H9 (cell line): ENCODE measurements at regions not wholly inside any gene's neighbourhood (a gene's known extent, or its start where the extent isn't known, plus 50 kb on each side); places are given as distances from the start of the nearest gene placed in this dataset.

Experiments
- DNase-seq: peaks from one replicate; pipeline ENCODE4 v3.0.0-alpha.2; 2017
- H2AFZ ChIP-seq: one replicate; pipeline ENCODE4 v1.6.1; 2013; ENCODE audit warnings: mild to moderate bottlenecking, low read length, control low read depth, moderate library complexity
- H2AK5ac ChIP-seq: 2 replicates; pipeline ENCODE4 v1.6.1; 2013; ENCODE audit warnings: low read length, control low read depth, mixed read lengths; ENCODE audit not compliant: insufficient read length
- H2BK120ac ChIP-seq: one replicate; pipeline ENCODE4 v1.6.1; 2013; ENCODE audit warnings: low read depth, mild to moderate bottlenecking, low read length, control low read depth, inconsistent platforms; ENCODE audit not compliant: poor library complexity, severe bottlenecking
- H2BK12ac ChIP-seq: 2 replicates; pipeline ENCODE4 v1.6.1; 2013; ENCODE audit warnings: low read length, control low read depth, mixed read lengths, low read depth; ENCODE audit not compliant: insufficient read length
- H2BK15ac ChIP-seq: 2 replicates; pipeline ENCODE4 v1.6.1; 2013; ENCODE audit warnings: low read depth, low read length, control low read depth
- H2BK20ac ChIP-seq: one replicate; pipeline ENCODE4 v1.6.1; 2013; ENCODE audit warnings: low read depth, mild to moderate bottlenecking, low read length, control low read depth, inconsistent platforms; ENCODE audit not compliant: poor library complexity, severe bottlenecking
- H2BK5ac ChIP-seq: 2 replicates; pipeline ENCODE4 v1.6.1; 2013; ENCODE audit warnings: low read length, control low read depth, mixed read lengths; ENCODE audit not compliant: insufficient read length
- H3K14ac ChIP-seq: 2 replicates; pipeline ENCODE4 v1.6.1; 2013; ENCODE audit warnings: low read length, control low read depth; ENCODE audit not compliant: insufficient read depth
- H3K18ac ChIP-seq: 2 replicates; pipeline ENCODE4 v1.6.1; 2013; ENCODE audit warnings: low read depth, mild to moderate bottlenecking, mixed read lengths, low read length, control low read depth; ENCODE audit not compliant: insufficient read length
- H3K23ac ChIP-seq: 2 replicates; pipeline ENCODE4 v1.6.1; 2013; ENCODE audit warnings: low read length, control low read depth, mixed read lengths, low read depth; ENCODE audit not compliant: insufficient read length
- H3K23me2 ChIP-seq: 2 replicates; pipeline ENCODE4 v1.6.1; 2013; ENCODE audit warnings: low read depth, mild to moderate bottlenecking, mixed read lengths, low read length, control low read depth; ENCODE audit not compliant: insufficient read length, poor library complexity, severe bottlenecking
- H3K27ac ChIP-seq: 2 replicates; pipeline ENCODE4 v1.5.1; 2013; ENCODE audit warnings: low read length, control low read depth, mixed read lengths, low read depth; ENCODE audit not compliant: insufficient read length
- H3K27me3 ChIP-seq: 2 replicates; pipeline ENCODE4 v1.6.1; 2013; ENCODE audit warnings: low read length, control low read depth, inconsistent platforms; ENCODE audit not compliant: insufficient read depth
- H3K4ac ChIP-seq: 2 replicates; pipeline ENCODE4 v1.6.1; 2013; ENCODE audit warnings: low read depth, mild to moderate bottlenecking, control low read depth, inconsistent platforms, low read length, moderate library complexity
- H3K4me1 ChIP-seq: 2 replicates; pipeline ENCODE4 v1.6.1; 2013; ENCODE audit warnings: low read length, control low read depth, inconsistent platforms; ENCODE audit not compliant: insufficient read depth
- H3K4me2 ChIP-seq: 2 replicates; pipeline ENCODE4 v1.6.1; 2013; ENCODE audit warnings: low read length, control low read depth, mixed read lengths; ENCODE audit not compliant: insufficient read length, insufficient read depth
- H3K56ac ChIP-seq: 2 replicates; pipeline ENCODE4 v1.6.1; 2013; ENCODE audit warnings: low read depth, mild to moderate bottlenecking, mixed read lengths, low read length, control low read depth; ENCODE audit not compliant: insufficient read length
- H3K79me1 ChIP-seq: 2 replicates; pipeline ENCODE4 v1.6.1; 2013; ENCODE audit warnings: low read depth, mild to moderate bottlenecking, moderate library complexity, low read length, control low read depth, inconsistent platforms; ENCODE audit not compliant: insufficient read depth, poor library complexity, severe bottlenecking
- H3K79me2 ChIP-seq: 2 replicates; pipeline ENCODE4 v1.6.1; 2013; ENCODE audit warnings: low read length, control low read depth, inconsistent platforms; ENCODE audit not compliant: insufficient read depth
- H3K9ac ChIP-seq: 2 replicates; pipeline ENCODE4 v1.6.1; 2013; ENCODE audit warnings: low read length, control low read depth, mixed read lengths; ENCODE audit not compliant: insufficient read length; ENCODE audit errors: extremely low read depth
- H3K9me3 ChIP-seq: one replicate; pipeline ENCODE4 v1.6.1; 2013; ENCODE audit warnings: low read depth, low read length, inconsistent platforms; ENCODE audit not compliant: control insufficient read depth
- H3T11ph ChIP-seq: one replicate; pipeline ENCODE4 v1.6.1; 2013; ENCODE audit warnings: mild to moderate bottlenecking, low read length, control low read depth, inconsistent platforms
- H4K20me1 ChIP-seq: one replicate; pipeline ENCODE4 v1.6.1; 2013; ENCODE audit not compliant: control insufficient read depth, insufficient read length, insufficient read depth
- H4K5ac ChIP-seq: 2 replicates; pipeline ENCODE4 v1.6.1; 2013; ENCODE audit warnings: low read depth, mild to moderate bottlenecking, mixed read lengths, low read length, control low read depth; ENCODE audit not compliant: insufficient read length
- H4K8ac ChIP-seq: replicated peaks from 2 replicates; pipeline ENCODE4 v1.6.1; 2013; ENCODE audit warnings: low read length, control low read depth, mixed read lengths, low read depth; ENCODE audit not compliant: insufficient read length
- H4K91ac ChIP-seq: 2 replicates; pipeline ENCODE4 v1.6.1; 2013; ENCODE audit warnings: low read depth, mild to moderate bottlenecking, moderate library complexity, mixed read lengths, low read length, control low read depth; ENCODE audit not compliant: insufficient read length
- H3K27ac Mint-ChIP-seq, 3 experiments: 2 replicates in 2 of 3; 3 replicates in 1 of 3; pipeline ENCODE4 v1.8.0; 2020 to 2021; ENCODE audit warnings: mixed read lengths in 3 of 3, mild to moderate bottlenecking in 1 of 3, moderate library complexity in 1 of 3
- H3K27me3 Mint-ChIP-seq: 2 replicates; pipeline ENCODE4 v1.8.0; 2021; ENCODE audit warnings: low read depth, mild to moderate bottlenecking, moderate library complexity, mixed read lengths
- H3K36me3 Mint-ChIP-seq, 3 experiments: 2 replicates in 2 of 3; 3 replicates in 1 of 3; pipeline ENCODE4 v1.8.0; 2020 to 2021; ENCODE audit warnings: low read depth in 3 of 3, mixed read lengths in 3 of 3; ENCODE audit not compliant: insufficient read depth in 1 of 3
- H3K4me1 Mint-ChIP-seq, 2 experiments: 2 replicates each; pipeline ENCODE4 v1.8.0; 2020; ENCODE audit warnings: mixed read lengths in 2 of 2
- H3K4me3 Mint-ChIP-seq, 2 experiments: 2 replicates in 1 of 2; 3 replicates in 1 of 2; pipeline ENCODE4 v1.8.0; 2020 to 2021; ENCODE audit warnings: mild to moderate bottlenecking in 2 of 2, mixed read lengths in 2 of 2, moderate library complexity in 1 of 2
- H3K9me3 Mint-ChIP-seq, 2 experiments: 2 replicates in 1 of 2; 3 replicates in 1 of 2; pipeline ENCODE4 v1.8.0; 2020; ENCODE audit warnings: mild to moderate bottlenecking in 2 of 2, mixed read lengths in 2 of 2, moderate library complexity in 1 of 2
- WGBS: extraction: QIAGEN DNeasy Blood & Tissue Kit; methylation state at CpG from one replicate; pipeline ENCODE4 v1.1.7; 2013; ENCODE audit warnings: missing lambda C conversion rate, low lambda C conversion rate, mixed read lengths; ENCODE audit not compliant: insufficient read length; ENCODE audit errors: extremely low coverage; 5-methylcytosine and 5-hydroxymethylcytosine counted together
- TF ChIP-seq, protein P1 (sequence below): fragments of 200-600 bp; sonication (generic); conservative IDR thresholded peaks from 3 replicates; pipeline ENCODE4 v1.8.0; 2021; ENCODE audit warnings: antibody characterized with exemption, mild to moderate bottlenecking

DNA sequence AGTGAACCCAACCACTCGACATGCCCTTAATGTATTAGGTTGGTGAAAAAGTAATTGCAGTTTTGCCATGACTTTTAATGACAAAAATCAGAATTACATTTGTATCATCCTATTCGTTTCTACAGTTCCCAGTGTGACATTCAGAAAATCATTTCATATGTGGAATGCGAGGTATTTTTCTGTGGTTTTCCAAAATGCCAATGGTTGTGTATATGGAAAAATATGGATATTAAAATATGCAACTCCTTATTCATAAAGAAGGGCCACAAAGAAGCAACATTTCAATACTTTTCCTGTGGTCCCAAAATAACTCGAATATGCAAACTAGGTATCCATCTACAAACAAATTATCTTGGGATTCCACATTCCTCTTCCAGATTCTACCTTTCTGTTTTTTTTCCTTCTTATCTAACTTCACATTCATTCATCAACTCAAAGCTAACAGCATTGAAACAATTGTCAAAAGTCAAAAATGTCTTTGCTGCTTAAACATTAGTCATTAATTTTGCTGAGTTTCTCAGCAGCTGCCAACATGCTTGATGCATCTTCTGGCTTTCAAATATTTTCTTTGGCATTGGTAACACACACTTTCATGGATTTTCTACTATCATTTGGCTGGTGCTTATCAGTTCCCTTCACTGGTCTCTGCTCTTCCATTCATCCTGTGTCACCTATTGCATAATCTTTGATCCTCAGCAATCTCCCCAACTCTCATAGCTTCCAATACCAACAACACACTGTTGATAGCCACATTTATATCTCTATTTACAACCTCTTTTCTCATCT lies 1445.4 kb downstream of the EFNB2 start:
- no peak overlapping the region for H2BK15ac ChIP-seq
- WGBS = no CpG with 5 or more reads among the region's 4 CpGs

More for the DNA sequence above, 1445.4 kb downstream of the EFNB2 start:
- Histone ChIP-seq H2AFZ (no peak overlapping the region), H3K23ac (no peak overlapping the region), H3K4me1 (peaks cover 2% of the 10 kb centered on the region; the same call in 1 of the 2 replicates), H3K56ac (no peak overlapping the region), H3K4me2 (no peak overlapping the region), H3K18ac (no peak overlapping the region), H4K5ac (no peak overlapping the region), H3K79me1 (no peaks in the 10 kb centered on the region), H4K8ac (no peak overlapping the region), H2BK20ac (no peak overlapping the region), H4K91ac (no peak overlapping the region), H4K20me1 (no peaks in the 10 kb centered on the region), H3K23me2 (no peaks in the 10 kb centered on the region), H2AK5ac (no peak overlapping the region), H3K27ac (no peak overlapping the region), H3T11ph (no peak overlapping the region), H2BK12ac (no peak overlapping the region), H3K9ac (no peak overlapping the region), H3K79me2 (no peaks in the 10 kb centered on the region), H2BK5ac (no peak overlapping the region), H3K27me3 (no peaks in the 10 kb centered on the region), H3K14ac (no peak overlapping the region), H2BK120ac (no peak overlapping the region), H3K4ac (no peak overlapping the region), H3K9me3 (no peaks in the 10 kb centered on the region)
- DNase-seq = no peak
- H3K9me3 Mint-ChIP-seq = no peaks in the 10 kb centered on the region
- H3K4me1 Mint-ChIP-seq = peaks cover 5 to 11% of the 10 kb centered on the region in 2 experiments
- H3K4me3 Mint-ChIP-seq = no peak overlapping the region
- H3K27ac Mint-ChIP-seq = no peak overlapping the region
- no peaks in the 10 kb centered on the region for H3K27me3 Mint-ChIP-seq
- no peaks in the 10 kb centered on the region for H3K36me3 Mint-ChIP-seq
- TF ChIP-seq, protein P1, sequence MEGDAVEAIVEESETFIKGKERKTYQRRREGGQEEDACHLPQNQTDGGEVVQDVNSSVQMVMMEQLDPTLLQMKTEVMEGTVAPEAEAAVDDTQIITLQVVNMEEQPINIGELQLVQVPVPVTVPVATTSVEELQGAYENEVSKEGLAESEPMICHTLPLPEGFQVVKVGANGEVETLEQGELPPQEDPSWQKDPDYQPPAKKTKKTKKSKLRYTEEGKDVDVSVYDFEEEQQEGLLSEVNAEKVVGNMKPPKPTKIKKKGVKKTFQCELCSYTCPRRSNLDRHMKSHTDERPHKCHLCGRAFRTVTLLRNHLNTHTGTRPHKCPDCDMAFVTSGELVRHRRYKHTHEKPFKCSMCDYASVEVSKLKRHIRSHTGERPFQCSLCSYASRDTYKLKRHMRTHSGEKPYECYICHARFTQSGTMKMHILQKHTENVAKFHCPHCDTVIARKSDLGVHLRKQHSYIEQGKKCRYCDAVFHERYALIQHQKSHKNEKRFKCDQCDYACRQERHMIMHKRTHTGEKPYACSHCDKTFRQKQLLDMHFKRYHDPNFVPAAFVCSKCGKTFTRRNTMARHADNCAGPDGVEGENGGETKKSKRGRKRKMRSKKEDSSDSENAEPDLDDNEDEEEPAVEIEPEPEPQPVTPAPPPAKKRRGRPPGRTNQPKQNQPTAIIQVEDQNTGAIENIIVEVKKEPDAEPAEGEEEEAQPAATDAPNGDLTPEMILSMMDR = no peak
